ENCODE measurements at regions not wholly inside any gene's neighbourhood (a gene's known extent, or its start where the extent isn't known, plus 50 kb on each side); places are given as distances from the start of the nearest gene placed in this dataset.

GRCh38 chr6:43923376-43924221 lies 153.6 kb downstream of the VEGFA start:
- Histone ChIP-seq H3K36me3 (no peaks in the 10 kb centered on the region), H3K4me1 (peaks cover 5% of the 10 kb centered on the region; the same call in 1 of the 2 replicates), H3K27ac (no peak overlapping the region), H3K4me3 (no peak overlapping the region), H3K27me3 (peaks cover 6% of the 10 kb centered on the region; the same call in 1 of the 2 replicates), H3K9me3 (replicated peaks) (no peaks in the 10 kb centered on the region)
- DNase-seq = no peak

DNA sequence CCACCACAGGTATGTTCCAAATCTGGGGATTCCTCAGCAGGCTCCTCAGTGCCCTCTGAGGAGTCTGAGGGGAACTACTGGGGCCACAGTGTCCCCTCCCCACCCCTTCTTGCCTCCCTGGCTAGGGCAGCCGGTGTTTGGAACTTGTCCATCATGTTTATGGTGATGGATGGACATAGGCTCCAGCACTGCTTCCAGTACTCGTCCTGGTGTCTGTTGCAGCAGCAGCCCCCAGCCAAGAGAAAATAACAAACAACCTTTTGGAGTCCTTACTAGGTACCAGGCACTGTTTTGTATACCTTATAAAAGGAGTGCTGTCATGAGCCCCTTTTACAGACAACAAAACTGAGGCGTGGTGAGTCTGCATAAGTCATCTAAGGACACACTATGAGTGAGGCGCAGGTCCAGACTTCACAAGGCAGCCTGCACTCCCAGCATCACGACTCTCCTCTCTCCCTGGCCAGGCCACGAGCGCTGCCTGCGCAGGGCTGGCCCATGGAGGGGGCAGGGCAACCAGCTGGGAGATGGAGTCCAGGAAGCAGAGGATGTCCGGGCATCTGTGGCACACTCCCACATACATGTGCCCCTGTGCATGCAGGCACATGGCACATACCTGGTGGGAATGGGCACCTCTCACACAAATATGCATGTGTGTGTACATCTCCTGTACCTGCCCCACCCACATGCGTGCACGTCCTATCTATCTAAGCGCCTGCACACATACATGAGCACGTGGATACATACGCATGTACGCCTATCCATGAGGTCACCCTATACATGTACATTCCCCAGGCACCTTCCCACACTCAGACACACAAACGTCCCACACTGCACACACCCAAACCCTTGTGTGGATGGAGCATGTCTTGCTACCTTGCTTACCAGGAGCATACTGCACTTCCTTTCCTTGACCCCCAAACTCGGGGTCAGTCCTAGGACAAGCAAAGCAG lies 152.7 kb downstream of the VEGFA start:
- H3K27ac ChIP-seq = no peak overlapping the region
- no peak overlapping the region for H3K4me3 ChIP-seq
- no peaks in the 10 kb centered on the region for H3K36me3 ChIP-seq
- no peaks in the 10 kb centered on the region for H3K9me3 ChIP-seq (replicated peaks)
- no peak for DNase-seq
- peaks cover 8% of the 10 kb centered on the region; the same call in 1 of the 2 replicates for H3K27me3 ChIP-seq
- peaks cover 8% of the 10 kb centered on the region for H3K4me1 ChIP-seq

- Histone ChIP-seq H3K27ac (no peak overlapping the region), H3K27me3 (peaks cover 8% of the 10 kb centered on the region; the same call in 1 of the 2 replicates), H3K36me3 (no peaks in the 10 kb centered on the region), H3K9me3 (replicated peaks) (no peaks in the 10 kb centered on the region), H3K4me3 (no peak overlapping the region), H3K4me1 (peaks cover 14% of the 10 kb centered on the region)
- no peak for DNase-seq
Measured at GRCh38 chr6:43921548-43922425, 151.8 kb downstream of the VEGFA start.

- H3K9me3 ChIP-seq (replicated peaks) = no peaks in the 10 kb centered on the region
- peaks cover 15% of the 10 kb centered on the region for H3K4me1 ChIP-seq
- DNase-seq = no peak
- no peak overlapping the region for H3K4me3 ChIP-seq
- H3K27ac ChIP-seq = no peak overlapping the region
- 0 out of 2 replicates have a peak, but pooled peaks cover 7% of the 10 kb centered on the region for H3K27me3 ChIP-seq
- no peaks in the 10 kb centered on the region for H3K36me3 ChIP-seq
Measured at GRCh38 chr6:43921039-43921438, 151.0 kb downstream of the VEGFA start.

- Histone ChIP-seq H3K27ac (no peak overlapping the region), H3K4me3 (no peak overlapping the region), H3K36me3 (no peaks in the 10 kb centered on the region), H3K9me3 (replicated peaks) (no peaks in the 10 kb centered on the region), H3K27me3 (0 out of 2 replicates have a peak, but pooled peaks cover 7% of the 10 kb centered on the region), H3K4me1 (peaks cover 15% of the 10 kb centered on the region)
- no peak for DNase-seq
Measured at GRCh38 chr6:43919774-43920173, 149.8 kb downstream of the VEGFA start.

DNA sequence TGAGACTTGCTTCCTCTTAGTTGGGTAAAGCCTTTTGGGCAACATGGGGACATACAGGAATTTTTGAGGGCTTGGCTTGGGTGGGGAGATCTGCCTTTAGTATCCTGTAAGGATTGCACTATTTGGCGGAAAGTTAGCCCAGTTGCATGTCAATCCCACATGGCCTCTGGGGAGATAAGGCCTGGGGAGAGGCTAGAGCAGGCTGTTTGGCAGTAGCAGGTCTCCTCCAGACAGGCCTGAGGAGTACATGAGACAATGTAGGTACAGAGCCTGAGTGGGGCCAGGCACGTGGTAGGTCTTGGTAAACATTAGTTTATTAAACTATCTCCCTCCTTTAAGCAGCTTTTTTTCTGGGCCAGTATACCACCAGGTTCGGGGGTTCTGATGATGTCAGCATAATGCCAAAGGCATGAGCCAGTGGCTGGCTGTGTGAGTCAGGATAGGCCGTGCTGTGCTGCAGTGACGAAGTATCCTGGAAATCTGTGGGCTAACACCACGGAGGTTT lies 147.9 kb downstream of the VEGFA start:
- Histone ChIP-seq H3K27me3 (0 out of 2 replicates have a peak, but pooled peaks cover 7% of the 10 kb centered on the region), H3K9me3 (replicated peaks) (no peaks in the 10 kb centered on the region), H3K36me3 (no peaks in the 10 kb centered on the region), H3K27ac (no peak overlapping the region), H3K4me1 (peaks cover 15% of the 10 kb centered on the region), H3K4me3 (no peak overlapping the region)
- no peak for DNase-seq

GRCh38 chr6:43916924-43917877 lies 147.2 kb downstream of the VEGFA start:
- H3K4me3 ChIP-seq = no peak overlapping the region
- no peak overlapping the region for H3K27ac ChIP-seq
- no peaks in the 10 kb centered on the region for H3K9me3 ChIP-seq (replicated peaks)
- no peaks in the 10 kb centered on the region for H3K36me3 ChIP-seq
- peaks cover 15% of the 10 kb centered on the region for H3K4me1 ChIP-seq
- 0 out of 2 replicates have a peak, but pooled peaks cover 7% of the 10 kb centered on the region for H3K27me3 ChIP-seq
- DNase-seq = peak; percentile 57 to 68

DNA sequence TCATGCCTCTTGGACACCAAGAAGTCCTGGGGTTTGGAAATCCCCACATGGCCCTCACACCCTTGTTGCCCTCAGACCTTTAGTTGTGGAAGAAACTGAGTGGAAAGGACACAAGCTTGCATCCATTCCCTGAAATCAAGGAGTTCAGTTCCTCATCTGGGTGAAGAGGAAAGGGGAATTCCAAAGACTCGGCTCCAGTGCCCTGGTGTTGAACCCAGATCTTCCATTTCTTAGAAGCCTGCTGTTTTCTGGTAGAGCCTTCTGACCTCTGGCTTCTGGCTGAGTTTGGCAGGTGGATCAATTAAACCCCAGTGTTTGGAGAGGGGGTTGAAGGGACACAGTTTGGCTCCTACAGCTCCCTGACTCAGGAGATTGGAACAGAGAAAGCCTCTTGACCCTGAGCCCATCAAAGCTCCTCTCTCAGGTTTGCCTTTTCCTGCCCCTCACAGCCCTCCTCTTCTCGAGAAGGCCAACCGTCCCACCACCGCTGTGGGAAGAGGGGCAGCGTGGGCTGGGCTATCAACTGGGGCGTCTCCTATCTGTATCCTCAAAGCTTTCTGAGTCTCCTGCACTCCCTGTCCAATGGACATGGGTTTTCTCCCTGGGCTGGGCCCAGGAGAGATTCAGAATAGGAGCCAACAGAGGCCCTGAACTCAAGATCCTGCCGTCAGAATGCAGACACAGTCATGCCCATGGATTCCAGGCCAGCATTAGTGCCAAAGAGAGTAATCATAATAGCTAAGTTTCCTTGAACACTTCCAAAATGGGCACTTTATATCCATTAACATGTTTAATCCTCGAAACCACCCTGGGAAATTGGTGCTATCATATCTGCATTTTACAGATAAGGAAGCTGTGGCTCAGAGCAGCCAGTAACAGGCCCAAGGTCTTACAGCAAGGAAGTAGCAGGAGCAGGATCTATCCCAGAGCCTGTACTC lies 146.2 kb downstream of the VEGFA start:
- Histone ChIP-seq H3K27me3 (0 out of 2 replicates have a peak, but pooled peaks cover 7% of the 10 kb centered on the region), H3K4me1 (peaks cover 15% of the 10 kb centered on the region), H3K36me3 (no peaks in the 10 kb centered on the region), H3K27ac (no peak overlapping the region), H3K4me3 (no peak overlapping the region), H3K9me3 (replicated peaks) (no peaks in the 10 kb centered on the region)
- DNase-seq = no peak

DNA sequence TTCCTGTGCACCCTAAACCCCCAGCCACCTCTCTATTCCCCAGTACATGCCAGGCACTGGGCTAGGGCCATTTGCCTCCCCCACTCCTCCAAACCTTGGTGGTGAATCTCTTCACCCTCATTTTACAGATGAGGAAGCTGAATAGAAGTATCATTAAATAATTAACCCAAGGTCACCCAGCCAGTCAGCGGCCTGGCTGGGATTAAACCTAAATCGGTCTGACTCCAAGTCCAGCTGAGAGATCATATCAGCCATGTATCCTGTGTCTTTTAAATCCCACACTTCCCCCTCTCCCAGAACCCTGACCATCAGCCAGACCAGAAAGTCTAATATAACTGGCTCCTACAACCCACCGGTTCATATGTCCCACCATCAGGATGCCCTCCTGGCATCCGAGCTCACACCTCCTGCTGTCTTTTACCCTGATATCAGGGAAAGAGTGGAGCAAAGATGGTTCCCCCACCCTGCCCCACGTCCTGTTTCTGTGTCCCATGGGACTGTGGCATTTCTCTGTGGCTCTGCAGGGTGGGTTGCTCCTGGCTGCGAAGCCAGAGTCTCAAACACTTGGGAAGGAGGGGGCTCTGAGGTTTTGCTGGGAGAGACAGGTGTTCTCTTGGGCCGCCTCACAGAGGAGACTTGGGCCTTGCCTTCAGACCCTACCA lies 145.3 kb downstream of the VEGFA start:
- H3K27ac ChIP-seq = no peak overlapping the region
- peaks cover 15% of the 10 kb centered on the region for H3K4me1 ChIP-seq
- no peak overlapping the region for H3K4me3 ChIP-seq
- H3K36me3 ChIP-seq = no peaks in the 10 kb centered on the region
- H3K9me3 ChIP-seq (replicated peaks) = no peaks in the 10 kb centered on the region
- no peak for DNase-seq
- H3K27me3 ChIP-seq = 0 out of 2 replicates have a peak, but pooled peaks cover 7% of the 10 kb centered on the region

DNA sequence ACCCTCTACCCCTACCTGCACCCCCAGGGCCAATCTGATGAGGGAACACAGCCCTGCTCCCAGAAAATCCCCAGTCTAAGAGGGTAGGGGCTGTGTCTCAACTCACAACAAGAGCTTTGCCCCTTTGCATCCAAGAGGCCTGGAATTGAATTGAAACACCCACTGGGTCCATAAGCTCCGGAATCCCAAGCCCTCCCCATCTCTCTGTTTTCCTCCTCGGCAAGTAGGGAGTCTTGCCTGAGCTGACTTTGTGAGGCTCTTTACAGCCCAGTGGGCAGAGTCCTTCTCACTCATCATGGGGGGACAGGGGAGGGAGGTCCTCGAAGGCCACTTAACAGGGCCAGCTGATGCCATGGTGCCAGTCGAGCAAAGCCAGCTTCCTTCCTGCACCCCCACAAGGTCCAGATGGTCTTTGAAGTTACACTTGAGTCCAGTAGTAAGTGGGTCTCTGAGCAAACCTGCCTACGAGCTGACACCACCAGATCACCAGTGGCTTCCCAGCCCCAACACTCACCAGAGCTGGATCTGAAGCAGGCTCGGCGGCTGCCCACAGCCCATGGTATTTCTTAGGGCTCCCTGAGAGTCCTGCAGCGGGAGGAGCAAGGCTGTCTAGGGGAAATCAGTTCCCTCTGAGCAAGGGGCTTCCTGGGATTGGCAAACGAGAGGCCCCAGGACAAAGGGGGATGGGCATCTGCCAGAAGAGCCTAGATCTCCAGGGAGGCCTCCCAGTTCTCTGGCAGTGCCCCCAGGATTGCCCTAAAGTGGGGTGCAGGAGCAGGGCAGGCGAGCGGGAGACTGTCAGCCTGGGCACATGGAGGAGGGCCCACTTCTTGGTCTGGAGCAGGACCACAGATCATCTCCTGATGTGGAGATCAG lies 144.5 kb downstream of the VEGFA start:
- no peaks in the 10 kb centered on the region for H3K9me3 ChIP-seq (replicated peaks)
- H3K4me3 ChIP-seq = no peak overlapping the region
- H3K27me3 ChIP-seq = 0 out of 2 replicates have a peak, but pooled peaks cover 7% of the 10 kb centered on the region
- H3K36me3 ChIP-seq = no peaks in the 10 kb centered on the region
- no peak for DNase-seq
- no peak overlapping the region for H3K27ac ChIP-seq
- H3K4me1 ChIP-seq = peaks cover 15% of the 10 kb centered on the region
